Activated naive CD8-positive, alpha-beta T cell treated with anti-CD3 and anti-CD28 coated beads for 36 hours (primary cell): ENCODE measurements at regions not wholly inside any gene's neighbourhood (a gene's known extent, or its start where the extent isn't known, plus 50 kb on each side); places are given as distances from the start of the nearest gene placed in this dataset.

ENCODE experiments used
- DNase-seq: peaks from one replicate; pipeline ENCODE4 v3.0.0; 2021
- H3K27ac Mint-ChIP-seq: one replicate; pipeline ENCODE4 v1.8.0; 2022; ENCODE audit warnings: mild to moderate bottlenecking, moderate library complexity, mixed read lengths
- H3K27me3 Mint-ChIP-seq: one replicate; pipeline ENCODE4 v1.8.0; 2022; ENCODE audit warnings: mild to moderate bottlenecking, mixed read lengths
- H3K36me3 Mint-ChIP-seq: one replicate; pipeline ENCODE4 v1.8.0; 2021; ENCODE audit warnings: mild to moderate bottlenecking, mixed read lengths
- H3K4me1 Mint-ChIP-seq: one replicate; pipeline ENCODE4 v1.8.0; 2021; ENCODE audit warnings: mixed read lengths
- H3K4me3 Mint-ChIP-seq: one replicate; pipeline ENCODE4 v1.8.0; 2022; ENCODE audit warnings: mild to moderate bottlenecking, moderate library complexity, mixed read lengths
- H3K9me3 Mint-ChIP-seq: one replicate; pipeline ENCODE4 v1.8.0; 2022; ENCODE audit warnings: mixed read lengths

- no peak for DNase-seq
- H3K27ac Mint-ChIP-seq = no peak overlapping the region
- peaks cover 3% of the 10 kb centered on the region for H3K9me3 Mint-ChIP-seq
These were observed 236.4 kb downstream of the VRK1 start for GRCh38 chr14:97033556-97034081.

GRCh38 chr14:97036086-97036852 is 239.1 kb downstream of the VRK1 start:
- Mint-ChIP-seq H3K4me3 (no peak overlapping the region), H3K9me3 (peaks cover 13% of the 10 kb centered on the region), H3K27me3 (peaks cover 37% of the 10 kb centered on the region), H3K27ac (no peak overlapping the region), H3K4me1 (peaks cover 6% of the 10 kb centered on the region), H3K36me3 (peaks cover 4% of the 10 kb centered on the region)
- no peak for DNase-seq

More at GRCh38 chr14:97033556-97034081, 236.4 kb downstream of the VRK1 start:
- Mint-ChIP-seq H3K36me3 (peaks cover 4% of the 10 kb centered on the region), H3K27me3 (peaks cover 46% of the 10 kb centered on the region), H3K4me1 (peaks cover 6% of the 10 kb centered on the region), H3K4me3 (peak overlapping the region; percentile 16)

DNA sequence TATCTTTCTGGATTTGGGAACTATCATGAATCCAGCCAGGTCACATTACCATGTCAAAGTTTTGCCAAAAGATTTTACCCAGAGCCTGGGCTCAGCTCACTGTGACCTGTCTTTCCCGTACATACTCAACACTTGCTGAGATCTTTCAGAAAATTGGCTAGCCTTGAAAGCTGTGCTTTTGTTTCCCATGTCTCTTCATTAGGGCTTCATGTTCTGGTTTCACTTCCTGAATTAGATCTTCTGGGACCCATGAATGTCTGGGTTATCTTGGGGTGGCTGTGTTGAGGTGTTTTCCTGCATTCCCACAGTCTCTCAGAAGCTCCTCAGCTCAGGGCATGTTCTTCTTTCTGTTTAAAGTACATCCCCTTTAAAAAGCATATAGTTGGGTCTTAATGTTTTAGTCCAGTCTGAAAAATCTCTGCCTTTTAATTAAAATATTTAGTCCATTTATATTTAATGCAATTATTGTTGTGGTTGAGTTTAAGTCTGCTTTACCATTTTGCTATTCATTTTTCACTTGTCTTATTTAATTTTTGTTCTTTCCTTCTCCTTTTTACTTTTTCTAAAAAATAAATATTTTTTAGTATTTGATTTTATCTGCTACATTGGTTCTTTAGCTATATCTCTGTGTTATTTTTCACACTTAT is 242.7 kb downstream of the VRK1 start:
- Mint-ChIP-seq H3K4me1 (no peaks in the 10 kb centered on the region), H3K27me3 (peaks cover 5% of the 10 kb centered on the region), H3K9me3 (peaks cover 10% of the 10 kb centered on the region), H3K4me3 (no peak overlapping the region), H3K36me3 (no peaks in the 10 kb centered on the region), H3K27ac (no peak overlapping the region)
- no peak for DNase-seq

- no peak for DNase-seq
- Mint-ChIP-seq H3K36me3 (no peaks in the 10 kb centered on the region), H3K27me3 (no peaks in the 10 kb centered on the region), H3K9me3 (no peaks in the 10 kb centered on the region), H3K4me1 (no peaks in the 10 kb centered on the region), H3K27ac (no peak overlapping the region), H3K4me3 (no peak overlapping the region)
These were observed 249.8 kb downstream of the VRK1 start for GRCh38 chr14:97046967-97047366.

DNA sequence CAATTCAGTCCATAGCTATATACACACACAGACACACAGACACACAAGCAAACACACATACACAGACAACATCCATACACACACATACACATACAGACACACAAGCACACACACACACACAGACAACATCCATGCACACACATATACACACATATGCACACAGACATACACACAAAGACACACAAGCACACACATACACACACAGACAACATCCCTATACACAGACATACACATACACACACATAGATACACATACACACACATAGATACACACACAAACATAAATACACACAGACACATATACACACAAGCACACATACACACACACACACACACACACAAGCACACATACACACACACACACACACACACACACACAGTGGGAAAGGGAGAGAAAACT is 254.8 kb downstream of the VRK1 start:
- no peak for DNase-seq
- Mint-ChIP-seq H3K27ac (no peak overlapping the region), H3K9me3 (no peaks in the 10 kb centered on the region), H3K36me3 (no peaks in the 10 kb centered on the region), H3K27me3 (no peaks in the 10 kb centered on the region), H3K4me3 (no peak overlapping the region), H3K4me1 (no peaks in the 10 kb centered on the region)

GRCh38 chr14:97053941-97054340 is 256.8 kb downstream of the VRK1 start:
- Mint-ChIP-seq H3K9me3 (no peaks in the 10 kb centered on the region), H3K27me3 (no peaks in the 10 kb centered on the region), H3K4me1 (no peaks in the 10 kb centered on the region), H3K4me3 (no peak overlapping the region), H3K36me3 (no peaks in the 10 kb centered on the region), H3K27ac (no peak overlapping the region)
- DNase-seq = no peak

DNA sequence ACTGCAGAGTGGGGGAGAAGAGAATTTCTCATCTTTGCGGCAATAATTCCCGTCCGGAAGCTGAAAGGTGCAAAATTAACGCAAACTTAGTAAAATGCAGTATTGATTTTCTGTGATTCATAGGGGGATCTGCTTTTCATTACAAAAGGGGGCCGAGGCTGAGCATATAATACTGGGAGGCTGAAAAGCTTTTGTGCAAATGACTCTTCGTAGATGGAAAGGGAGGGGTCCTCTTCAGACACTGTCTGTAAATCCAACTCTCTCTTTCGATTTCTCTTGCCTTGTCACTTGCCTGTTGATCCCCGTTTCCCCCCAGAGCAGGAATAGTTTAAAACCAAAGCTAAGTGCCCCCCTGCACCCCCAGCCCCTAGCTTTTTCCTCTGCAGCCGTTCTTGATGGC is 258.2 kb downstream of the VRK1 start:
- no peaks in the 10 kb centered on the region for H3K9me3 Mint-ChIP-seq
- H3K4me1 Mint-ChIP-seq = no peaks in the 10 kb centered on the region
- DNase-seq = no peak
- no peaks in the 10 kb centered on the region for H3K27me3 Mint-ChIP-seq
- H3K36me3 Mint-ChIP-seq = no peaks in the 10 kb centered on the region
- H3K27ac Mint-ChIP-seq = no peak overlapping the region
- H3K4me3 Mint-ChIP-seq = no peak overlapping the region

- no peaks in the 10 kb centered on the region for H3K36me3 Mint-ChIP-seq
- no peaks in the 10 kb centered on the region for H3K4me1 Mint-ChIP-seq
- H3K27me3 Mint-ChIP-seq = no peaks in the 10 kb centered on the region
- H3K4me3 Mint-ChIP-seq = no peak overlapping the region
- DNase-seq = no peak
- no peak overlapping the region for H3K27ac Mint-ChIP-seq
- H3K9me3 Mint-ChIP-seq = no peaks in the 10 kb centered on the region
These were observed 258.9 kb downstream of the VRK1 start for GRCh38 chr14:97056086-97056485.

GRCh38 chr14:97057238-97058073 is 260.3 kb downstream of the VRK1 start:
- Mint-ChIP-seq H3K27ac (no peak overlapping the region), H3K27me3 (no peaks in the 10 kb centered on the region), H3K4me1 (no peaks in the 10 kb centered on the region), H3K9me3 (peaks cover 2% of the 10 kb centered on the region), H3K4me3 (no peak overlapping the region), H3K36me3 (no peaks in the 10 kb centered on the region)
- no peak for DNase-seq

- DNase-seq = no peak
- H3K36me3 Mint-ChIP-seq = no peaks in the 10 kb centered on the region
- no peak overlapping the region for H3K27ac Mint-ChIP-seq
- H3K4me3 Mint-ChIP-seq = no peak overlapping the region
- H3K4me1 Mint-ChIP-seq = no peaks in the 10 kb centered on the region
- peaks cover 2% of the 10 kb centered on the region for H3K9me3 Mint-ChIP-seq
- H3K27me3 Mint-ChIP-seq = no peaks in the 10 kb centered on the region
These were observed 260.9 kb downstream of the VRK1 start for GRCh38 chr14:97058074-97058467.

- H3K4me3 Mint-ChIP-seq = no peak overlapping the region
- no peak overlapping the region for H3K27ac Mint-ChIP-seq
- H3K9me3 Mint-ChIP-seq = peaks cover 2% of the 10 kb centered on the region
- no peaks in the 10 kb centered on the region for H3K36me3 Mint-ChIP-seq
- no peaks in the 10 kb centered on the region for H3K27me3 Mint-ChIP-seq
- DNase-seq = no peak
- H3K4me1 Mint-ChIP-seq = no peaks in the 10 kb centered on the region
These were observed 261.4 kb downstream of the VRK1 start for GRCh38 chr14:97058589-97058988.

- H3K27ac Mint-ChIP-seq = no peak overlapping the region
- no peaks in the 10 kb centered on the region for H3K27me3 Mint-ChIP-seq
- H3K36me3 Mint-ChIP-seq = no peaks in the 10 kb centered on the region
- H3K4me1 Mint-ChIP-seq = no peaks in the 10 kb centered on the region
- no peak overlapping the region for H3K4me3 Mint-ChIP-seq
- H3K9me3 Mint-ChIP-seq = peaks cover 2% of the 10 kb centered on the region
- DNase-seq = no peak
These were observed 264.0 kb downstream of the VRK1 start for GRCh38 chr14:97061198-97061597.

GRCh38 chr14:97061714-97062113 is 264.5 kb downstream of the VRK1 start:
- Mint-ChIP-seq H3K4me1 (no peaks in the 10 kb centered on the region), H3K27ac (no peak overlapping the region), H3K9me3 (peaks cover 2% of the 10 kb centered on the region), H3K4me3 (no peak overlapping the region), H3K27me3 (no peaks in the 10 kb centered on the region), H3K36me3 (no peaks in the 10 kb centered on the region)
- DNase-seq = no peak

DNA sequence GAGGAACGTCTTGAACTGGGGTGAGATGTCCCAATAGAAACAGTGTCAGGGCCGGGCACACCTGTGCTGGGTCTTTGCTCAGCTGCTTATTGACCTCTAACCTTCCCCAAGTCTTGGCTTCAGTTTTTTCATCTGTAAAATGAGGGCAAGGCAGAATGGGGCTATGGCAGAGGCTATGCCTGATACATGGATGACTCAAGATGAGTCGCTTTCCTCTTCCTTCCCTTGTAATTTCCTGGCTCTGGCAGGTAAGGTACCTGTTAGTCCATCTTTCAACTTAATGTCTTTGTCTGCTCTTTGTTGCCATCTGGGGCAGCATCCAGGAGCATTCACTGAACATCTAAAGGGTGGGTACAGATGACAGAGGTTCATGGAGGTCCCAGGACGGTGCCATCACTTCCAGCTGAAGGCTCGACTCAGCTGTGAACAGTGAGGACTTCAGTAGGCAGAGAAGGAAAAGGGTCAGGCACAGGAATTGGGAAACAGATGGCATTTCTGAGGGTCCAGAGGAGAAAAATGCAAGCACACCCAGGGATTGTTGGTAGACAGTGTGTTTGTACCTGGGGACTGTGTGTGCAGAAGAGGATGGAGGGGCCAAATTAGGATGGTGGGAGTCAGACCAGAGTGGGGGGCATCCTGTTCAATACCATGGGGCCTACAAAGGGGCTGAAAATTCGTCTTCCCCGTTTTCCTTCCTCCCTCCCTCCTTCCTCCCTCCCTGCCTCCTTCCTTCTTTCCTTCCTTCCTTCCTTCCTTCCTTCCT is 268.3 kb downstream of the VRK1 start:
- DNase-seq = no peak
- Mint-ChIP-seq H3K27ac (no peak overlapping the region), H3K4me3 (no peak overlapping the region), H3K27me3 (no peaks in the 10 kb centered on the region), H3K36me3 (no peaks in the 10 kb centered on the region), H3K9me3 (peaks cover 2% of the 10 kb centered on the region), H3K4me1 (no peaks in the 10 kb centered on the region)
